Activated CD8-positive, alpha-beta T cell treated with anti-CD3 and anti-CD28 coated beads for 36 hours (primary cell): ENCODE measurements at regions not wholly inside any gene's neighbourhood (a gene's known extent, or its start where the extent isn't known, plus 50 kb on each side); places are given as distances from the start of the nearest gene placed in this dataset.

Experiments used
- ATAC-seq: fragments of 200-7000 bp; cut with Tn5 transposase; one replicate; pipeline ENCODE4 v1.10.0; 2021; ENCODE audit warnings: mild to moderate bottlenecking, moderate library complexity
- CTCF ChIA-PET: fragments of 350-600 bp; sonication (Branson Sonifier 250); formaldehyde crosslinking; loops from one replicate; lab custom pipeline; 2021; ENCODE audit warnings: antibody characterized with exemption; lab: Charles Lee
- POLR2A ChIA-PET: fragments of 350-600 bp; sonication (Branson Sonifier 250); formaldehyde crosslinking; loops from one replicate; lab custom pipeline; 2021; ENCODE audit warnings: antibody characterized with exemption; lab: Charles Lee
- DNase-seq: peaks from one replicate; pipeline ENCODE4 v3.0.0-alpha.2; 2020
- H3K27ac Mint-ChIP-seq: one replicate; pipeline ENCODE4 v1.8.0; 2021; ENCODE audit warnings: mild to moderate bottlenecking, mixed read lengths
- H3K27me3 Mint-ChIP-seq: one replicate; pipeline ENCODE4 v1.8.0; 2021; ENCODE audit warnings: mixed read lengths
- H3K36me3 Mint-ChIP-seq: one replicate; pipeline ENCODE4 v1.8.0; 2021; ENCODE audit warnings: low read depth, mixed read lengths
- H3K4me1 Mint-ChIP-seq: one replicate; pipeline ENCODE4 v1.8.0; 2021; ENCODE audit warnings: low read depth, mixed read lengths
- H3K4me3 Mint-ChIP-seq: one replicate; pipeline ENCODE4 v1.8.0; 2021; ENCODE audit warnings: mild to moderate bottlenecking, moderate library complexity, mixed read lengths
- H3K9me3 Mint-ChIP-seq: one replicate; pipeline ENCODE4 v1.8.0; 2021; ENCODE audit warnings: mixed read lengths
- CTCF ChIP-seq: fragments of 200-600 bp; IDR thresholded peaks from one replicate; pipeline ENCODE4 v1.8.0; 2022; ENCODE audit warnings: antibody characterized with exemption, mild to moderate bottlenecking
- intact Hi-C: fragments of 100-400 bp; cut with micrococcal nuclease; formaldehyde crosslinking; loops from one replicate; pipeline ENCODE4 v1.10.0; 2022

- Mint-ChIP-seq H3K27me3 (no peaks in the 10 kb centered on the region), H3K27ac (no peak overlapping the region), H3K36me3 (no peaks in the 10 kb centered on the region), H3K9me3 (peaks cover 4% of the 10 kb centered on the region), H3K4me1 (no peaks in the 10 kb centered on the region), H3K4me3 (no peak overlapping the region)
- intact Hi-C loops: no loop called here
- POLR2A ChIA-PET: no interaction called here
- TF ChIP-seq CTCF: no peak
- no peak for ATAC-seq
- CTCF ChIA-PET: no interaction called here
- no peak for DNase-seq
Measured at GRCh38 chr11:90556026-90556425, 333.2 kb upstream of the CHORDC1 start.

- H3K4me1 Mint-ChIP-seq: no peaks in the 10 kb centered on the region
- H3K9me3 Mint-ChIP-seq: peaks cover 3% of the 10 kb centered on the region
- H3K27ac Mint-ChIP-seq: no peak overlapping the region
- intact Hi-C loops: no loop called here
- ATAC-seq: no peak
- no peak for TF ChIP-seq CTCF
- POLR2A ChIA-PET: no interaction called here
- DNase-seq: no peak
- CTCF ChIA-PET: no interaction called here
- no peaks in the 10 kb centered on the region for H3K36me3 Mint-ChIP-seq
- H3K4me3 Mint-ChIP-seq: no peak overlapping the region
- no peaks in the 10 kb centered on the region for H3K27me3 Mint-ChIP-seq
Measured at GRCh38 chr11:90555477-90555876, 332.6 kb upstream of the CHORDC1 start.

- H3K27ac Mint-ChIP-seq: no peak overlapping the region
- ChIA-PET CTCF (no interaction called here), POLR2A (no interaction called here)
Measured at GRCh38 chr11:90542092-90542491, 319.2 kb upstream of the CHORDC1 start.

GRCh38 chr11:90536301-90536700, 313.5 kb upstream of the CHORDC1 start:
- POLR2A ChIA-PET: interaction anchor here (0.6 kb wide), 1 partner anchor 684 kb away, joined by 4 read pairs; no protein-coding TSS in a partner anchor

More at GRCh38 chr11:90542092-90542491, 319.2 kb upstream of the CHORDC1 start:
- no peak for TF ChIP-seq CTCF
- ATAC-seq: no peak
- Mint-ChIP-seq H3K27me3 (no peaks in the 10 kb centered on the region), H3K4me1 (no peaks in the 10 kb centered on the region), H3K36me3 (no peaks in the 10 kb centered on the region), H3K9me3 (peaks cover 1% of the 10 kb centered on the region), H3K4me3 (no peak overlapping the region)
- no peak for DNase-seq
- intact Hi-C loops: no loop called here

GRCh38 chr11:90532125-90532524, 309.3 kb upstream of the CHORDC1 start:
- CTCF ChIA-PET: no interaction called here
- H3K4me3 Mint-ChIP-seq: no peak overlapping the region
- POLR2A ChIA-PET: no interaction called here
- no peaks in the 10 kb centered on the region for H3K27me3 Mint-ChIP-seq
- H3K4me1 Mint-ChIP-seq: no peaks in the 10 kb centered on the region
- no peaks in the 10 kb centered on the region for H3K36me3 Mint-ChIP-seq
- H3K9me3 Mint-ChIP-seq: no peaks in the 10 kb centered on the region
- DNase-seq (no peak), ATAC-seq (no peak)
- TF ChIP-seq CTCF: no peak
- intact Hi-C loops: no loop called here
- H3K27ac Mint-ChIP-seq: no peak overlapping the region

More at GRCh38 chr11:90536301-90536700, 313.5 kb upstream of the CHORDC1 start:
- Mint-ChIP-seq H3K27ac (no peak overlapping the region), H3K9me3 (peaks cover 1% of the 10 kb centered on the region), H3K4me1 (no peaks in the 10 kb centered on the region), H3K27me3 (no peaks in the 10 kb centered on the region), H3K4me3 (no peak overlapping the region), H3K36me3 (no peaks in the 10 kb centered on the region)
- intact Hi-C loops: no loop called here
- DNase-seq (no peak), ATAC-seq (no peak)
- TF ChIP-seq CTCF: no peak
- CTCF ChIA-PET: no interaction called here
